ENCODE measurements at regions not wholly inside any gene's neighbourhood (a gene's known extent, or its start where the extent isn't known, plus 50 kb on each side); places are given as distances from the start of the nearest gene placed in this dataset.

- H3K18ac ChIP-seq (ENCODE audit: low read length): no peak overlapping the region
- no peak overlapping the region for H3K14ac ChIP-seq (ENCODE audit: low read length)
- H3K9me3 ChIP-seq (replicated peaks in 1 of 2; ENCODE audit: control insufficient read depth in 2 of 2, insufficient read depth in 1 of 2, low read depth in 1 of 2, low read length in 2 of 2): no peaks in the 10 kb centered on the region
- H3K27me3 ChIP-seq (ENCODE audit: control insufficient read depth in 3 of 3, insufficient read depth in 3 of 3, low read depth in 1 of 3, low read length in 3 of 3): no peaks in the 10 kb centered on the region
- no peaks in the 10 kb centered on the region for H3K36me3 ChIP-seq (replicated peaks in 1 of 2; ENCODE audit: control insufficient read depth in 2 of 2, insufficient read depth in 2 of 2, low read length in 2 of 2)
- H2BK15ac ChIP-seq (ENCODE audit: low read length): no peak overlapping the region
- no peak overlapping the region for H3K27ac ChIP-seq (replicated peaks; ENCODE audit: low read length)
- H3K79me1 ChIP-seq (ENCODE audit: low read depth, low read length): no peaks in the 10 kb centered on the region
- no peak overlapping the region for H2BK12ac ChIP-seq (ENCODE audit: low read length)
- H2BK5ac ChIP-seq (ENCODE audit: low read length): no peak overlapping the region
- H2AFZ ChIP-seq (ENCODE audit: low read length): no peak overlapping the region
- H2BK120ac ChIP-seq (ENCODE audit: low read depth, low read length): no peak overlapping the region
- H2AK5ac ChIP-seq (ENCODE audit: low read depth, low read length): no peak overlapping the region
- H3K4me3 ChIP-seq (ENCODE audit: low read length in 2 of 2): no peak overlapping the region
- H4K8ac ChIP-seq (ENCODE audit: low read depth, low read length): no peak overlapping the region
- H3K9ac ChIP-seq (ENCODE audit: low read depth, low read length, poor library complexity): no peak overlapping the region
- no peak overlapping the region for H3K4ac ChIP-seq (ENCODE audit: low read length)
- no peaks in the 10 kb centered on the region for H3K4me1 ChIP-seq (ENCODE audit: control insufficient read depth in 2 of 2, insufficient read depth in 1 of 2, low read depth in 1 of 2, low read length in 2 of 2)
- no peak overlapping the region for H3K4me2 ChIP-seq (ENCODE audit: insufficient read depth, low read length, poor library complexity, severe bottlenecking)
- no peak overlapping the region for H4K91ac ChIP-seq (ENCODE audit: low read depth, low read length, poor library complexity)
- no peak overlapping the region for H3K23ac ChIP-seq (ENCODE audit: low read depth, low read length, poor library complexity)
- DNase-seq (ENCODE audit: low spot score): no peak
These were observed 348.8 kb downstream of the SPATA31D1 start for GRCh38 chr9:82337351-82337750.

GRCh38 chr9:82342046-82342445, 353.5 kb downstream of the SPATA31D1 start:
- no peak overlapping the region for H2BK15ac ChIP-seq (ENCODE audit: low read length)
- no peak overlapping the region for H3K4me3 ChIP-seq (ENCODE audit: low read length in 2 of 2)
- no peak overlapping the region for H4K8ac ChIP-seq (ENCODE audit: low read depth, low read length)
- H3K4me1 ChIP-seq (ENCODE audit: control insufficient read depth in 2 of 2, insufficient read depth in 1 of 2, low read depth in 1 of 2, low read length in 2 of 2): no peaks in the 10 kb centered on the region
- H3K27me3 ChIP-seq (ENCODE audit: control insufficient read depth in 3 of 3, insufficient read depth in 3 of 3, low read depth in 1 of 3, low read length in 3 of 3): no peaks in the 10 kb centered on the region
- H2BK5ac ChIP-seq (ENCODE audit: low read length): no peak overlapping the region
- no peak overlapping the region for H3K4ac ChIP-seq (ENCODE audit: low read length)
- H2BK120ac ChIP-seq (ENCODE audit: low read depth, low read length): no peak overlapping the region
- no peak overlapping the region for H4K91ac ChIP-seq (ENCODE audit: low read depth, low read length, poor library complexity)
- WGBS, 2 donors (ENCODE audit: extremely low coverage in 2 of 2, insufficient read length in 2 of 2, insufficient replicate concordance in 1 of 2): no CpG with 5 or more reads among the region's 2 CpGs
- peaks cover 2% of the 10 kb centered on the region for H3K79me1 ChIP-seq (ENCODE audit: low read depth, low read length)
- H3K9ac ChIP-seq (ENCODE audit: low read depth, low read length, poor library complexity): no peak overlapping the region
- no peak overlapping the region for H3K18ac ChIP-seq (ENCODE audit: low read length)
- no peak overlapping the region for H2AFZ ChIP-seq (ENCODE audit: low read length)
- peaks cover 0 to 1% of the 10 kb centered on the region in 2 donors for H3K9me3 ChIP-seq (replicated peaks in 1 of 2; ENCODE audit: control insufficient read depth in 2 of 2, insufficient read depth in 1 of 2, low read depth in 1 of 2, low read length in 2 of 2)
- no peak for DNase-seq (ENCODE audit: low spot score)
- H2BK12ac ChIP-seq (ENCODE audit: low read length): no peak overlapping the region
- H3K23ac ChIP-seq (ENCODE audit: low read depth, low read length, poor library complexity): no peak overlapping the region
- no peak overlapping the region for H2AK5ac ChIP-seq (ENCODE audit: low read depth, low read length)
- no peak overlapping the region for H3K14ac ChIP-seq (ENCODE audit: low read length)
- H3K4me2 ChIP-seq (ENCODE audit: insufficient read depth, low read length, poor library complexity, severe bottlenecking): no peak overlapping the region
- no peaks in the 10 kb centered on the region for H3K36me3 ChIP-seq (replicated peaks in 1 of 2; ENCODE audit: control insufficient read depth in 2 of 2, insufficient read depth in 2 of 2, low read length in 2 of 2)
- H3K27ac ChIP-seq (replicated peaks; ENCODE audit: low read length): no peak overlapping the region

GRCh38 chr9:82346040-82346439, 357.5 kb downstream of the SPATA31D1 start:
- H4K8ac ChIP-seq (ENCODE audit: low read depth, low read length): no peak overlapping the region
- no peak overlapping the region for H2AK5ac ChIP-seq (ENCODE audit: low read depth, low read length)
- H4K91ac ChIP-seq (ENCODE audit: low read depth, low read length, poor library complexity): no peak overlapping the region
- H3K9me3 ChIP-seq (replicated peaks in 1 of 2; ENCODE audit: control insufficient read depth in 2 of 2, insufficient read depth in 1 of 2, low read depth in 1 of 2, low read length in 2 of 2): peaks cover 0 to 1% of the 10 kb centered on the region in 2 donors
- DNase-seq (ENCODE audit: low spot score): no peak
- H3K79me1 ChIP-seq (ENCODE audit: low read depth, low read length): peaks cover 2% of the 10 kb centered on the region
- no peak overlapping the region for H2AFZ ChIP-seq (ENCODE audit: low read length)
- no peak overlapping the region for H3K14ac ChIP-seq (ENCODE audit: low read length)
- H2BK12ac ChIP-seq (ENCODE audit: low read length): no peak overlapping the region
- no CpG with 5 or more reads among the region's 2 CpGs for WGBS, 2 donors (ENCODE audit: extremely low coverage in 2 of 2, insufficient read length in 2 of 2, insufficient replicate concordance in 1 of 2)
- no peak overlapping the region for H2BK15ac ChIP-seq (ENCODE audit: low read length)
- H3K4ac ChIP-seq (ENCODE audit: low read length): no peak overlapping the region
- H2BK120ac ChIP-seq (ENCODE audit: low read depth, low read length): no peak overlapping the region
- H3K27ac ChIP-seq (replicated peaks; ENCODE audit: low read length): no peak overlapping the region
- H3K4me3 ChIP-seq (ENCODE audit: low read length in 2 of 2): no peak overlapping the region
- no peaks in the 10 kb centered on the region for H3K4me1 ChIP-seq (ENCODE audit: control insufficient read depth in 2 of 2, insufficient read depth in 1 of 2, low read depth in 1 of 2, low read length in 2 of 2)
- no peaks in the 10 kb centered on the region for H3K36me3 ChIP-seq (replicated peaks in 1 of 2; ENCODE audit: control insufficient read depth in 2 of 2, insufficient read depth in 2 of 2, low read length in 2 of 2)
- H3K27me3 ChIP-seq (ENCODE audit: control insufficient read depth in 3 of 3, insufficient read depth in 3 of 3, low read depth in 1 of 3, low read length in 3 of 3): no peaks in the 10 kb centered on the region
- no peak overlapping the region for H2BK5ac ChIP-seq (ENCODE audit: low read length)
- H3K23ac ChIP-seq (ENCODE audit: low read depth, low read length, poor library complexity): no peak overlapping the region
- peak overlapping the region; percentile 4 for H3K4me2 ChIP-seq (ENCODE audit: insufficient read depth, low read length, poor library complexity, severe bottlenecking)
- H3K18ac ChIP-seq (ENCODE audit: low read length): no peak overlapping the region
- no peak overlapping the region for H3K9ac ChIP-seq (ENCODE audit: low read depth, low read length, poor library complexity)

- no peaks in the 10 kb centered on the region for H3K36me3 ChIP-seq (replicated peaks in 1 of 2; ENCODE audit: control insufficient read depth in 2 of 2, insufficient read depth in 2 of 2, low read length in 2 of 2)
- no peak overlapping the region for H3K4ac ChIP-seq (ENCODE audit: low read length)
- no peak overlapping the region for H3K27ac ChIP-seq (replicated peaks; ENCODE audit: low read length)
- no peak overlapping the region for H3K4me3 ChIP-seq (ENCODE audit: low read length in 2 of 2)
- no peak overlapping the region for H2BK120ac ChIP-seq (ENCODE audit: low read depth, low read length)
- no peak overlapping the region for H3K18ac ChIP-seq (ENCODE audit: low read length)
- H4K8ac ChIP-seq (ENCODE audit: low read depth, low read length): no peak overlapping the region
- no peak overlapping the region for H2BK12ac ChIP-seq (ENCODE audit: low read length)
- no peaks in the 10 kb centered on the region for H3K27me3 ChIP-seq (ENCODE audit: control insufficient read depth in 3 of 3, insufficient read depth in 3 of 3, low read depth in 1 of 3, low read length in 3 of 3)
- H2BK15ac ChIP-seq (ENCODE audit: low read length): no peak overlapping the region
- WGBS, 2 donors (ENCODE audit: extremely low coverage in 2 of 2, insufficient read length in 2 of 2, insufficient replicate concordance in 1 of 2): no CpG with 5 or more reads among the region's 7 CpGs
- H4K91ac ChIP-seq (ENCODE audit: low read depth, low read length, poor library complexity): no peak overlapping the region
- no peaks in the 10 kb centered on the region for H3K79me1 ChIP-seq (ENCODE audit: low read depth, low read length)
- DNase-seq (ENCODE audit: low spot score): no peak
- H2AK5ac ChIP-seq (ENCODE audit: low read depth, low read length): no peak overlapping the region
- H3K4me1 ChIP-seq (ENCODE audit: control insufficient read depth in 2 of 2, insufficient read depth in 1 of 2, low read depth in 1 of 2, low read length in 2 of 2): no peaks in the 10 kb centered on the region
- H2AFZ ChIP-seq (ENCODE audit: low read length): no peak overlapping the region
- H3K9ac ChIP-seq (ENCODE audit: low read depth, low read length, poor library complexity): no peak overlapping the region
- H3K14ac ChIP-seq (ENCODE audit: low read length): no peak overlapping the region
- H2BK5ac ChIP-seq (ENCODE audit: low read length): no peak overlapping the region
- H3K23ac ChIP-seq (ENCODE audit: low read depth, low read length, poor library complexity): no peak overlapping the region
- no peaks in the 10 kb centered on the region for H3K9me3 ChIP-seq (replicated peaks in 1 of 2; ENCODE audit: control insufficient read depth in 2 of 2, insufficient read depth in 1 of 2, low read depth in 1 of 2, low read length in 2 of 2)
- H3K4me2 ChIP-seq (ENCODE audit: insufficient read depth, low read length, poor library complexity, severe bottlenecking): no peak overlapping the region
These were observed 365.2 kb downstream of the SPATA31D1 start for GRCh38 chr9:82353631-82354278.
